GM21423 (cell line): ENCODE measurements at regions not wholly inside any gene's neighbourhood (a gene's known extent, or its start where the extent isn't known, plus 50 kb on each side); places are given as distances from the start of the nearest gene placed in this dataset.
"Not testable (repeated sequence)": the region's sequence is repeated elsewhere in the genome, so short reads cannot be mapped to it uniquely, and the experiment has no call there.

Experiments
- ATAC-seq: cut with Tn5 transposase; IDR thresholded peaks from one replicate; pipeline ENCODE4 v1.9.1; 2021; ENCODE audit warnings: mild to moderate bottlenecking, moderate library complexity; ENCODE audit not compliant: unreplicated experiment

- no peak for ATAC-seq
Measured at GRCh38 chr6:167748458-167749379, 78.0 kb upstream of the AFDN start.

DNA sequence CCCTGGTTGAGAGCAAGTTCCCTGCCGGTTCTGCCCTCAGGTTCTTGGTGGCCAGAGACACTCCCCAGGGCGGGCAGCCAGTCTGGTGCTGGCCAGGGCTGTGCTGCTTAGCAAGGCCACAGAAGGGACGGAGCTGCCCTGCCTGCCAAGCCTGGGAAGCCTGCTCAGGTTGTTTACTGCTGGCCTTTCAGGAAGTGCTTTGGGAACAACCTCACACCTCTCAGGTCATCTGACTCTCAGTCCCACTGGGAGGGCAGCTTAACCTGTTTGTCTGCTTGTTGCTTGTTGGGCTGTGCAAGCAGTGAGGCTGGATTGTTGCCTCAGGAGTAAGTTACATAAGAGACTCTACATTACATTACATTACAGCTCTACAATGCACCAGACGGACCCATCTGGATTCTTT is 75.8 kb upstream of the AFDN start:
- no peak for ATAC-seq

- no peak for ATAC-seq
Measured at GRCh38 chr6:167751579-167752115, 75.1 kb upstream of the AFDN start.

DNA sequence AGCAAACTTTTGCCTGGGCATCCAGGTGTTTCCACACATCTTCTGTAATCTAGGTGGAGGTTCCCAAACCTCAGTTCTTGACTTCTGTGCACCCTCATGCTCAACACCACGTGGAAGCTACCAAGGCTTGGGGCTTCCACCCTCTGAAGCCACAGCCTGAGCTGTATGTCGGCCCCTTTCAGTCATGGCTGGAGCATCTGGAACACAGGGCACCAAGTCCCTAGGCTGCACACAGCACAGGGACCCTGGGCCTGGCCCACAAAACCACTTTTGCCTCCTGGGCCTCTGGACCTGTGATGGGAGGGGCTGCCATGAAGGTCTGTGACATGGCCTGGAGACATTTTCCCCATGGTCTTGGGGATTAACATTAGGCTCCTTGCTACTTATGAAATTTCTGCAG is 73.4 kb upstream of the AFDN start:
- ATAC-seq = not testable (repeated sequence)

- ATAC-seq = no peak
Measured at GRCh38 chr6:167754691-167755090, 72.0 kb upstream of the AFDN start.

DNA sequence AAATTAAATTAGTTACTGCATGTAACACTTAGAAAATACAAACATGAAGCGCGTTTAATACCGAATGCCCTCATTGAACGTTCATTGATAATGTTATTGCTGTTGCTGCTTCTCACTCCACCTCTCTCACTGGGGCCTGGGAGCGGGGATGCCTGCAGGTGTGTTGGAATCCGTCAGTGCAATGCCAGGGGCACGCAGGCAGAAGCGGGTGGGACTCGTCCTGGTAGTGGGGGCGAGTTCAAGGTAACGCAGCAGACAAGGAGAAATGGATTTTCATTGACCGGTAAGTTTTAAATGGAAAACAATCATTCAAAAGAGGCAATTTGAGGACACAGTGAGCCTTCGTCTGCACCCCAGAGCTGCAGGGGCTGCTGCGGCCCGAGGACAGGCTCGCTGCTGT is 71.2 kb upstream of the AFDN start:
- no peak for ATAC-seq

DNA sequence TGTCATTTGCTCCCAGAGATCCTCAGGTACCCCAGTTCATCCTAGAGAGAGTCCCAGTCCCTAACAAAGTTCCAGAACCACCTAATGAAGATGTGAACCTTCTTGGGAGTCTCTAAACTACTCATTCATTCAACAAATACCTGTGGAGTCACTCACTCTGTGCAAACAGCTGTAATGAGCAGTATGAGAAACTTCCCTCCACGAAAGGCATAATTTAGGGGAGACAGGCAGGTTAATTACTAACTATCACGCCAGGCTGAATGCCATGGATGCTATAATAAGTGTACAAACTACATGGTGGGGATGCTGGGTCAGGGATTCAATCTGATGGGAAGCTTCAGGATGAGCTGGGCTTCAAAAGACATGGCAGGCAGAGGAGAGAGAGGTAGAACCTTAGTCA is 70.1 kb upstream of the AFDN start:
- ATAC-seq = no peak

GRCh38 chr6:167757249-167757648 is 69.5 kb upstream of the AFDN start:
- ATAC-seq = no peak

DNA sequence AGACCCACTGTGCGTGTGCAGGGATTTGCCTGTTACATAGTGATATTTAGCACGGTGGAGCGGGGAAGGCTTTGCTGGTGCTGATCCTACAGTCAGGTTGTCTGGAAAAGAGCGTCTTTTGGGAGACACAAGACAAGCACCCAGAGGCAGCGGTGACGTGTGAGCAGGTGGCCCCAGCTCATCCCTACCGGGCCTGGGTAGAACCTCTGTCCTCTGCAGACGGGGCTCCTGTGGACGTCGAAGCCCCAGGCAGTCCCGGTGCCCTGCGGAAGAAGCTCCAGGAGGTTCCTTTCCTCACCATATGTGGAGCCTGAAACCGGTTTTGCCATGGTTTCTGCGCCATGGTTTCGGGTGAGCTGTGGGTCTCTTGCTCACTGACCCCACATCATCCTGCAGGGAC is 68.9 kb upstream of the AFDN start:
- no peak for ATAC-seq

DNA sequence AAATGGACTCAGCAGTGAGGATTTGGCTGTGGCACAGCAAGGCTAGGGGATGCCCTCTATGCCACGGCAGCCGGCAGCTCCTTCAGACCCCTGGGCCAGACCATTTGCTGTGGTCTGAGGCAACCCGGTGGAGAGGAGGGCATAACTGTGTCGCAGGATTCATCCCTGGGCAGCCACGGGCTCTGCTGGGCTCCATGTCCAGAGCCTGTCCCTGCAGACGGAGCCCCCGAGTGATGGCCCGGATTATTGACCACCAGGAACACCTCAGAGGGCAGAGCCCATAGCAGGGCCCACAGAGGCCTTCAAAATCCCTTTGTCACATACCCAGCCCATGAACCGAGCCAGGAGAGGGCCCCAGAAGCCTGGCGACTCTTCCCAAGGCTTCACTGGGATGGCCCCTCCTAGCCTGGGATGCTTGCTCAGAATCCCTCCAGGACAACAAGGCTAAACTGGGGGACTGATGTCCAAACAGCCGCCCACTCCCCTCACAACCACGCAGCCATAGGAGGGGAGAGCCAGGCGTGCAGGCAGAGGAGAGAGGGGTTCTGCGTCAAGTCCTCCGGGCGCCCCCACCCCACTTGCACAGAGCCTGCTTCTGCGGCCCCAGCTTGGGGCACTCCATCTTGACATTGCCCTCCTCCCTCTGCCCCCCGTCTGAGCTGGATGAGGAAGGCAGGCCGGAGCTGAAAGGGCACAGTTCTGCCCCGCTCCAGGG is 68.2 kb upstream of the AFDN start:
- no peak for ATAC-seq

GRCh38 chr6:167759206-167759605 is 67.5 kb upstream of the AFDN start:
- ATAC-seq = no peak

DNA sequence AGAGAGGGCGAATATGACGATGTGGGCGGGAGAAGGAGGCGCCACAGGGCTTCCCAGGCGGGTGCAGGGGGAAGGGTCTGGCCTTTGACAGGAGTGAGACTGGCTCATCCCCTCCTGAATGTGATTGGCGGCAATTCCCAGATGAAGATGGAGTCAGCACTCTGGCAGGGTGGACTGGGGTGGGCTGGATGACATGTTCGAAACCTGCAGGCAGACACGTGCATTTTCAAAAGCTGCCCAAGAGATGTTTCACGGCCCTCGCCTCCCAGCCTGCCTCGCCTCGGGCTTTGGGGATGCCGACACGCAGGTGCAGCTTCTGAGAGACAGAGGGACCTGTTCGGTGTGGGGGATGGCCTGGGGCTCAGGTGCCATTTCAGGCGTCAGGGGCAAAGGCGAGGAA is 66.8 kb upstream of the AFDN start:
- ATAC-seq = no peak

GRCh38 chr6:167760979-167761793 is 65.5 kb upstream of the AFDN start:
- no peak for ATAC-seq

- ATAC-seq = no peak
Measured at GRCh38 chr6:167761794-167762258, 64.9 kb upstream of the AFDN start.

DNA sequence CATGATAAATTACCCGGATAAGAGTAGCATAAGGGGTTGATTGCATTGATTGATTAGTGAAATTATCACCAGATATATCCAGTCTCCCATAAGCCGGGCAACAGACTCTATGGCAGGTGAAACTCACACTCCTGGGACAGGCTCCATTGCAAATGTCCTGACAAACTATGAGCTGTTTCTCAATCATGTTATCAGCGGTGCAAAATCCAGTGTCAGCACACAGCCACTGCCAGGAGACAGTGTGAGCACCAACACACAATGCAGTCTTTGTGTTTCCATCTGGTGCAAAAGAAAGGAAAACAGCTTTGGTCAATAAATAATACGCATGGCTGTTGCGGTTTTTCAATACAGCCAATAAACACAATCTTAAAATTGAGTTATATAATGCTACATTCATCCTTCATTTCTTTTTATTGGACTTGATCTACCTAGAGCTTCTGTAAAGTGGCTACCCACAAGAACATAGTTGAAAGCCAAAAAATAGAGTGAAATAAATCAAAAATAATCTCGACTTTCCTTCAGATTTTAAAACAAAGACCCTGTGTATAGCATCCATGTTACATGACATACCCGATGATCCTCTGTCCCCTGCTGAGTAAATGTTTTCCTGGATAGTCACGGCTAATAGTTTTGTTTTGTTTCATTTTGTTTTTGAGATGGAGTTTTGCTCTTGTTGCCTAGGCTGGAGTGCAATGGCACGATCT is 64.3 kb upstream of the AFDN start:
- no peak for ATAC-seq

GRCh38 chr6:167763056-167763944 is 63.4 kb upstream of the AFDN start:
- no peak for ATAC-seq

DNA sequence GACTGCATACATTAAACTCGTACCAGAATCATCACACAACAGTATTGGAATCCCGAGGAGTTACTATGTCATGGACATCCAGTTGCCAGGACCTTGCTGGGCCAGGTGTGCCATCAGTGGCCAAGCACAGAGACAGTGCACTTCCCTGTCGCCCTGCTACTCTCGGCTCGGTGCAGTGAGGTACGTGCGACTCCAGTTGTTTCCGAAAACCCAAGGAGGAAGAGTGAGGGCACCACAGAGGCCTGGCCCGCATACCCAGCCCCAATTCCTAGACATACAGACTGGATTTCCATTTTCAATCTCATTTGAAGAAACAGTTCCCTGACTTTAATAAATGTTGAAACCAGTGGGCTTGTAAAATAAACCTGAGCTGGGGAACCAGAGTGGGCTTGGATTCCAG is 62.5 kb upstream of the AFDN start:
- ATAC-seq = no peak

DNA sequence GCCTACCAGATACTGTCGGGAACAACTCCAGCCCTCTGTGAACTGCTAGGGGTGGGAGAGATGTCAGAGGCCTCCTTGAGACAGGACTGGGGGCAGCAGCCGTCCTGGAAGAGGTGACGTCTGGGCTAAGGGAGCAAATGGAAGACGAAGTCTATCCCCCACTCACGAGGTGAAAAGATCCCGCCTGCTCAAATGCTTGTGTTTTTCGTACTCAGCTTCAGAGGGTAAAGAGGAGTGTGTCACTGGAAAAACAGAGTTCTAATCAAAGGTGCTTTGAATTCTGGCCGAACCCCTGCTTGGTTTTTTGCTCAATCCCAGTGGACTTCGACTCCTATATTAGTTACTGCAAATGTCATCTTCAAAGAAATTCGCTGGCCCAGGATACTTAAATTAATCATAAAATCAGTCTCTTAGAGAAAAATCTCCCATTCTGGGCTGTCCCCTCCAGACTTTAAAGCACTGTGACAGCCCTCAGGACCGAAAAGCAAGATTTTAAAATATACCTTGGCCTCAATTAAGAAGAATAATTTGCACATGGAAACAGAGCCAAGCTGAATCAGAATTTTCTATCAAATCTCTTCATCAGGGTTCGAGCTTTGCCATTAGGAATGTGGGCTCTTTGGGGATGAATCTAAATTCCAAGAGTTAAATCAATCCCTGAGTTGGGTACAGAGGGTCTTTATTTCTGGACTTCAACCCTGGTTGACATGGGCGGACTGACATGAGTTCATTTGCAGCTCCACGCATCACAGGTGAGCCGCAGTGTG is 61.8 kb upstream of the AFDN start:
- no peak for ATAC-seq
